Adrenal gland (tissue), 9 donors: ENCODE measurements at regions not wholly inside any gene's neighbourhood (a gene's known extent, or its start where the extent isn't known, plus 50 kb on each side); places are given as distances from the start of the nearest gene placed in this dataset.

Experiments used
- DNase-seq, 7 donors: peaks; one replicate each; pipeline ENCODE4 v3.0.0-alpha.2; 2019 to 2020
- H3K27ac ChIP-seq, 5 donors: fragments of 200-600 bp; sonication (generic) in 4 of 5; 1 replicate in 3 of 5; 2 replicates in 2 of 5; pipeline versions ENCODE4 v1.5.1 to v1.8.0; 2016 to 2020; ENCODE audit warnings: mild to moderate bottlenecking in 1 of 5
- H3K27me3 ChIP-seq: fragments of 200-600 bp; 2 replicates; pipeline ENCODE4 v1.8.0; 2021
- H3K36me3 ChIP-seq, 2 donors: fragments of 200-600 bp; replicated peaks in 1 of 2; 1 replicate in 1 of 2; 2 replicates in 1 of 2; pipeline versions ENCODE4 v1.5.1 to v1.8.0; 2018 to 2022
- H3K4me1 ChIP-seq, 2 donors: fragments of 200-600 bp; replicated peaks in 1 of 2; 1 replicate in 1 of 2; 2 replicates in 1 of 2; pipeline versions ENCODE4 v1.5.1 to v1.8.0; 2018 to 2021
- H3K4me3 ChIP-seq, 4 donors: fragments of 200-600 bp; sonication (generic) in 3 of 4; one replicate each; pipeline ENCODE4 v1.5.1; 2016 to 2018
- H3K9me3 ChIP-seq, 3 donors: fragments of 200-600 bp; sonication (generic) in 1 of 3; replicated peaks in 1 of 3; 1 replicate in 2 of 3; 2 replicates in 1 of 3; pipeline versions ENCODE4 v1.5.1 to v1.8.0; 2016 to 2021
- CTCF ChIP-seq, 6 experiments: fragments of 450-650 bp in 4 of 6; fragments of 200-600 bp in 2 of 6; sonication (generic) in 1 of 6; IDR thresholded peaks; 1 replicate in 5 of 6; 2 replicates in 1 of 6; pipeline versions ENCODE4 v1.5.1 to v1.8.0; 2016 to 2021; ENCODE audit warnings: antibody characterized with exemption in 6 of 6, mild to moderate bottlenecking in 2 of 6, moderate library complexity in 1 of 6
- POLR2A ChIP-seq, 2 donors: fragments of 450-650 bp; IDR thresholded peaks; one replicate each; pipeline ENCODE4 v1.6.1; 2017; ENCODE audit warnings: antibody characterized with exemption in 2 of 2, mild to moderate bottlenecking in 2 of 2, moderate library complexity in 1 of 2
- WGBS, 4 donors: extraction: QIAGEN DNeasy Blood & Tissue Kit in 2 of 4; methylation state at CpG; one replicate each; pipeline versions ENCODE4 v1.1.5 to v1.1.7; 2013 to 2017; 5-methylcytosine and 5-hydroxymethylcytosine counted together
- intact Hi-C, 2 donors: fragments of 100-400 bp; cut with DNase I; formaldehyde crosslinking; loops; one replicate each; pipeline versions ENCODE4 v1.14.1 to v1.15.0; 2022 to 2023
- donor health status: healthy with polysubstance abuse.
- donor health status: Bipolar disorder and iron deficiency.
- donor health status: DM: yes; HTN: yes; CAD: no.
- donor health status: DM: no; HTN: no; CAD: no.
- donor health status: DM: no; HTN: no; CAD: no.

GRCh38 chr5:129216001-129216400 is 121.5 kb downstream of the ISOC1 start:
- Histone ChIP-seq H3K27me3 (no peaks in the 10 kb centered on the region), H3K4me3 (no peak overlapping the region), H3K36me3 (no peaks in the 10 kb centered on the region), H3K9me3 (no peaks in the 10 kb centered on the region), H3K27ac (no peak overlapping the region), H3K4me1 (no peaks in the 10 kb centered on the region)
- no peak for TF ChIP-seq POLR2A (IDR thresholded peaks at IDR 0.05)
- no peak for TF ChIP-seq CTCF (IDR thresholded peaks at IDR 0.05)
- peak in 2 of 7 donors; percentile 1 to 17 for DNase-seq
- intact Hi-C loops, result no loop called here
- 69 to 78% (median 73%) methylated on average over 5 to 6 of the region's 6 CpGs for WGBS, 4 donors

- H3K27me3 ChIP-seq, result no peaks in the 10 kb centered on the region
- H3K36me3 ChIP-seq, result no peaks in the 10 kb centered on the region
- H3K27ac ChIP-seq, result no peak overlapping the region
- no peaks in the 10 kb centered on the region for H3K4me1 ChIP-seq
- no peaks in the 10 kb centered on the region for H3K9me3 ChIP-seq
- no peak for DNase-seq
- no peak overlapping the region for H3K4me3 ChIP-seq
- TF ChIP-seq CTCF (IDR thresholded peaks at IDR 0.05) (no peak), POLR2A (IDR thresholded peaks at IDR 0.05) (no peak)
- WGBS, 4 donors, result 84 to 88% (median 87%) methylated on average over 3 of the region's 3 CpGs
- intact Hi-C loops, result no loop called here
Observed at GRCh38 chr5:129217179-129217578, 122.6 kb downstream of the ISOC1 start.

- Histone ChIP-seq H3K27me3 (no peaks in the 10 kb centered on the region), H3K9me3 (no peaks in the 10 kb centered on the region), H3K4me3 (no peak overlapping the region), H3K36me3 (no peaks in the 10 kb centered on the region), H3K27ac (no peak overlapping the region), H3K4me1 (no peaks in the 10 kb centered on the region)
- TF ChIP-seq CTCF (IDR thresholded peaks at IDR 0.05) (no peak), POLR2A (IDR thresholded peaks at IDR 0.05) (no peak)
- 61 to 81% (median 75%) methylated on average over 2 of the region's 2 CpGs for WGBS, 4 donors
- intact Hi-C loops, result no loop called here
- no peak for DNase-seq
Observed at GRCh38 chr5:129223178-129223577, 128.6 kb downstream of the ISOC1 start.

- Histone ChIP-seq H3K36me3 (no peaks in the 10 kb centered on the region), H3K4me1 (no peaks in the 10 kb centered on the region), H3K4me3 (no peak overlapping the region), H3K27me3 (no peaks in the 10 kb centered on the region), H3K9me3 (no peaks in the 10 kb centered on the region), H3K27ac (no peak overlapping the region)
- 81 to 92% (median 85%) methylated on average over 3 of the region's 3 CpGs for WGBS, 4 donors
- TF ChIP-seq CTCF (IDR thresholded peaks at IDR 0.05), result no peak
- TF ChIP-seq POLR2A (IDR thresholded peaks at IDR 0.05), result no peak
- DNase-seq, result no peak
- intact Hi-C loops, result no loop called here
Observed at GRCh38 chr5:129228577-129228976, 134.0 kb downstream of the ISOC1 start.
